Naive thymus-derived CD8-positive, alpha-beta T cell (primary cell): ENCODE measurements at regions not wholly inside any gene's neighbourhood (a gene's known extent, or its start where the extent isn't known, plus 50 kb on each side); places are given as distances from the start of the nearest gene placed in this dataset.

Experiments used
- ATAC-seq, 2 donors: fragments of 150-1000 bp; cut with Tn5 transposase in 1 of 2; sonication (Bioruptor Pico), chemical (Tn5 transposase) in 1 of 2; 1 replicate in 1 of 2; 2 replicates in 1 of 2; pipeline ENCODE4 v1.10.0; 2021; ENCODE audit warnings: mild to moderate bottlenecking in 2 of 2, moderate library complexity in 2 of 2
- POLR2A ChIA-PET: fragments of 350-600 bp; sonication (Branson Sonifier 250); formaldehyde crosslinking; loops from one replicate; lab custom pipeline; 2021; ENCODE audit warnings: antibody characterized with exemption; lab: Charles Lee
- DNase-seq, 10 donors: peaks; one replicate each; pipeline versions ENCODE4 v3.0.0 to v3.0.0-alpha.2; 2020 to 2022
- H3K27ac Mint-ChIP-seq, 10 donors: one replicate each; pipeline ENCODE4 v1.8.0; 2020 to 2022; ENCODE audit warnings: mild to moderate bottlenecking in 10 of 10, mixed read lengths in 10 of 10, moderate library complexity in 4 of 10, inconsistent platforms in 1 of 10
- H3K27me3 Mint-ChIP-seq, 5 donors: one replicate each; pipeline ENCODE4 v1.8.0; 2021 to 2022; ENCODE audit warnings: mixed read lengths in 5 of 5
- H3K36me3 Mint-ChIP-seq, 3 donors: one replicate each; pipeline ENCODE4 v1.8.0; 2020 to 2022; ENCODE audit warnings: mixed read lengths in 3 of 3, mild to moderate bottlenecking in 2 of 3, inconsistent platforms in 1 of 3
- H3K4me1 Mint-ChIP-seq, 4 donors: one replicate each; pipeline ENCODE4 v1.8.0; 2021 to 2022; ENCODE audit warnings: mixed read lengths in 4 of 4
- H3K4me3 Mint-ChIP-seq, 10 donors: one replicate each; pipeline ENCODE4 v1.8.0; 2020 to 2022; ENCODE audit warnings: mild to moderate bottlenecking in 10 of 10, mixed read lengths in 10 of 10, moderate library complexity in 6 of 10, inconsistent platforms in 1 of 10
- H3K9me3 Mint-ChIP-seq, 9 donors: one replicate each; pipeline ENCODE4 v1.8.0; 2020 to 2022; ENCODE audit warnings: mixed read lengths in 9 of 9, mild to moderate bottlenecking in 3 of 9, inconsistent platforms in 1 of 9, moderate library complexity in 1 of 9

DNA sequence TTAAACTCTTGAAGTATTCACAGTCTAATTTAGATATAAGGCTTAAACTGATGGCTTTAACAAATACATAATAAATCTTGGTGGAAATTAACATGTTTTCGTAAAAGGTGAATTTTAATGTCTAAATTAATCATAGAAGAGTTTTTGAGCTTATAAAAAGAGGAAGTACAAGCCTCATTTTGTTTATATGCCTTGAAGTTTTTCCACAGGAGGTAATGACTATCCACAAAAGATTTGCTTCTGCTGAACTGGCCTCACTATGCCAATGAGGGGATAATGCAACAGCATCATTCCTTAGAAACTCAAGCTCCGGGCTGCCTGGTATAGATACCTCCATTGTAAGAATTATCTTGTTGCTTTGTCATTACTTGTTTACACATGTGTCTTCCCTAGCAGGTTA lies 175.6 kb downstream of the DUSP6 start:
- ATAC-seq: no peak

DNA sequence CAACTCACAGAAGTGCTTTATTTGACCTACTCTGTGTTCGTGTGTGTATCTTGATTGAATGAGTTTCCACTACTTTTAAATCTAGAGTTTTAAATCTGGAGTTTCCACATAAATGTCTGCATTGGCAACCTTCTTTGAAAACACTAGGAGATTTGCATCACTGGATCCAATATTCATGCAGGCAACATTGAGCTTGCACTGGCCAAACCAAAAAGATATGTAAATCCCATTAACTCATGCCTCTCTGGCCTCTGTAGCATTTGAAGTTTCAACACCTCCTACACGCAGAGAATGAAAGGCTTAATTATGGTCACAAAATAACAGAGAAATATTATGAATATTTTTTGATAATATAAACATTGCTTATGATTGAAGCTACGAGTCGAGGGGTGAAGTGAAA lies 178.6 kb downstream of the DUSP6 start:
- Mint-ChIP-seq H3K4me1 (peaks cover 0 to 2% (median 0%) of the 10 kb centered on the region in 4 donors), H3K27me3 (peaks cover 0 to 10% (median 0%) of the 10 kb centered on the region in 5 donors), H3K27ac (no peak overlapping the region), H3K4me3 (no peak overlapping the region), H3K36me3 (no peaks in the 10 kb centered on the region), H3K9me3 (peaks cover 0 to 2% (median 0%) of the 10 kb centered on the region in 9 donors)
- POLR2A ChIA-PET: no interaction called here
- ATAC-seq (no peak), DNase-seq (no peak)

More for the DNA sequence above, 175.6 kb downstream of the DUSP6 start:
- H3K9me3 Mint-ChIP-seq: no peaks in the 10 kb centered on the region
- peaks cover 0 to 19% (median 2%) of the 10 kb centered on the region in 4 donors for H3K4me1 Mint-ChIP-seq
- POLR2A ChIA-PET: no interaction called here
- H3K27ac Mint-ChIP-seq: no peak overlapping the region
- H3K27me3 Mint-ChIP-seq: peaks cover 0 to 10% (median 0%) of the 10 kb centered on the region in 5 donors
- no peaks in the 10 kb centered on the region for H3K36me3 Mint-ChIP-seq
- H3K4me3 Mint-ChIP-seq: no peak overlapping the region
- DNase-seq: no peak

DNA sequence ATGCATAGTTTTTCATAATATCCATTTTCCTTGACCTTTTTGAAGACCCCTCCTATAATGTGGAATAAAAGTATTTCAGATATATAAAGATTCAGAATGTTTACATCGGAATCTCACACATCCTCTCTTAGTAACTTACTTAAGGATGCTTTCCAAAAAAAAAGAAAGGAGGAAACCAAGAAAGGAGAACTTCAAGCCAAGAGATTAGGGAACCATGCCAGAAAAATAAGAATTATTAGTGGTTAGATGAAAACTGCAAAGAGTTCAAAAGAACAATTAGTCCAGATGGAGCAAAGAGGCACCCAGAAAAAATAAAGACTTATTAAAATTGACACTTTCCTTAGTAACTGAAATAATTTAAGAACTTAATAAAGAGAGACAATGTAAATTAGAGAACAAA lies 179.2 kb downstream of the DUSP6 start:
- ATAC-seq (no peak), DNase-seq (no peak)
- POLR2A ChIA-PET: no interaction called here
- Mint-ChIP-seq H3K4me3 (no peak overlapping the region), H3K36me3 (no peaks in the 10 kb centered on the region), H3K27ac (no peak overlapping the region), H3K9me3 (peaks cover 0 to 2% (median 0%) of the 10 kb centered on the region in 9 donors), H3K4me1 (peaks cover 0 to 4% (median 0%) of the 10 kb centered on the region in 4 donors), H3K27me3 (peaks cover 0 to 7% (median 0%) of the 10 kb centered on the region in 5 donors)

DNA sequence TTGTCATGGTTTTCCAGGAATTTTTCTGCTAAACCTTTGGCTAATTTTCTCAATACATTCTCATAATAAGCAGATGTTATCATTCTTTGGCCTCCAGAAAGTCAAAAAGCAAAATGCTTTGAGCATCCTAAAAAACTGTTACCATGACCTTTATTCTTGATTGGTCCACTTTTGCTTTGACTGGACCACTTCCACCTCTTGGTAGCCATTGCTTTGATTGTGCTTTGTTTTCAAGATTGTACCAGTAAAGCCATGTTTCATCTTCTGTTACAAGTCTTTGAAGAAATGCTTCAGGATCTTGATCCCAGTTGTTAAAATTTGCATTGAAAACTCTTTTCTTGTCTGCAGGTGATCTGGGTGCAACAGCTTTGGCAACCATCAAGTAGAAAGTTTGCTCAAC lies 180.1 kb downstream of the DUSP6 start:
- H3K27ac Mint-ChIP-seq: no peak overlapping the region
- H3K36me3 Mint-ChIP-seq: no peaks in the 10 kb centered on the region
- H3K9me3 Mint-ChIP-seq: peaks cover 0 to 2% (median 0%) of the 10 kb centered on the region in 9 donors
- POLR2A ChIA-PET: no interaction called here
- no peak for ATAC-seq
- H3K4me3 Mint-ChIP-seq: no peak overlapping the region
- no peaks in the 10 kb centered on the region for H3K27me3 Mint-ChIP-seq
- H3K4me1 Mint-ChIP-seq: peaks cover 0 to 10% (median 0%) of the 10 kb centered on the region in 4 donors
- no peak for DNase-seq

DNA sequence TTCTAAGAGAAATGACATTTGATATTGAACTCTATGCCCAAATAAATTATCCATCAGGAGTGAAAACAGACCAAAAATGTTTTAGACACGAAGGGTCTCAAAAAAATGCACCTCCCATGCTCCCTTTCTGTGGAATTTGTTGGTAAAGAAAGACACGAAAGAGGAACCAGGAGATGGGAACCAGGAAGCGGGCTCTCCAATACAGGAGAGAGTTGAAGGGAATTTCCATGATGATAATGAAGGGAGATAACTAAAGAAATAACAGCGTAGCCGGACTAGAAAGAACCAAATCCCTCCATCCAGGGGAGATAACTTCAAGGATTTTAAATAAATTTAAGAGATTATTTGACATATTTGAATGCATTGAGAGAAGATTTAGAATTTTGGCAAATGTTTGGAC lies 183.0 kb downstream of the DUSP6 start:
- Mint-ChIP-seq H3K27me3 (no peaks in the 10 kb centered on the region), H3K4me3 (no peak overlapping the region)

DNA sequence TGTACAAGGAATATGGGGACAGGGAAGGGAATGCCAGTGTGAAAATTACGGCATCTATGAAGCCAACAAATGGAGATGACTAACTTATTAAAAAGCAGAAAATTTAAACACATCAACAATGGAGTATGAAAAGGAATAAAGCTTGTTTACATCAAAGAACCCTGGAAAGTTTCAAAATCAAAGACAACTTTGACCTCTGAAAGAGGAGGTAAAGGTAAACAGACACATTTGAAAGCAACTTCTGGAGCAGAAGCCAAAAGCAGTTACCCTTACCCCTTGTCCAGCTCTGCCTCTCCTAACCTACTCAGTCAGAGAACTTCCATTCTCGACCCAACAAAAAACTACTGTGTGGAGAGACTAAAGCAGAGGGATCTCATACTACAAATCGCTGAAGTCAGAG lies 184.3 kb downstream of the DUSP6 start:
- H3K27me3 Mint-ChIP-seq: no peaks in the 10 kb centered on the region
- H3K4me3 Mint-ChIP-seq: no peak overlapping the region
- peaks cover 0 to 25% (median 3%) of the 10 kb centered on the region in 4 donors for H3K4me1 Mint-ChIP-seq
- H3K36me3 Mint-ChIP-seq: no peaks in the 10 kb centered on the region
- H3K27ac Mint-ChIP-seq: no peak overlapping the region
- H3K9me3 Mint-ChIP-seq: peaks cover 0 to 2% (median 0%) of the 10 kb centered on the region in 9 donors
- no peak for DNase-seq
- ATAC-seq: no peak
- POLR2A ChIA-PET: no interaction called here

More for the DNA sequence above, 183.0 kb downstream of the DUSP6 start:
- Mint-ChIP-seq H3K9me3 (peaks cover 0 to 2% (median 0%) of the 10 kb centered on the region in 9 donors), H3K27ac (no peak overlapping the region), H3K36me3 (no peaks in the 10 kb centered on the region), H3K4me1 (peaks cover 0 to 27% (median 3%) of the 10 kb centered on the region in 4 donors)
- POLR2A ChIA-PET: no interaction called here
- no peak for ATAC-seq
- DNase-seq: no peak

DNA sequence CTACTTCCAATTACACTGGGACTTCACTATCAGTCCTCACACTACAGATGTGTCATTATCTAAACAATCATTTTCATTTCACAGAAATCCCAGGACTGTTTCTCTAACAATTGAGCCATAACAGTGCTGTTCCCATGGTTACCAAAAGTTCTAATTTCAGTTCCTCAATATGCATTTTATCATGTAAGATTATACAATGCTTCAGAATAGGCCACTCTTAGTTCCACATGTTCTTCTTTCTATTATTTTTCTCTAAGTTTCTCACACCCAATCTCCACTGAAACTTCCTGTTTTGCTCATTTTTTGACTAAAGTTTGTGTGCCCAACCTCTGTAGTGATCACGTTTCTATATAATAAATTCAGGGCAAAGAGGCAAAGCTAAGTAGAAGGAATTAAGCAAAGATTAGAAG lies 185.8 kb downstream of the DUSP6 start:
- ATAC-seq (peak in 1 of 2 donors; percentile 33), DNase-seq (no peak)
- Mint-ChIP-seq H3K4me3 (peak overlapping the region in 1 of 10 donors; percentile 24), H3K36me3 (no peaks in the 10 kb centered on the region), H3K27me3 (no peaks in the 10 kb centered on the region), H3K9me3 (peaks cover 0 to 2% (median 0%) of the 10 kb centered on the region in 9 donors), H3K27ac (peak overlapping the region in 2 of 10 donors; percentile 67 to 77), H3K4me1 (peaks cover 0 to 25% (median 3%) of the 10 kb centered on the region in 4 donors)
- POLR2A ChIA-PET: no interaction called here

DNA sequence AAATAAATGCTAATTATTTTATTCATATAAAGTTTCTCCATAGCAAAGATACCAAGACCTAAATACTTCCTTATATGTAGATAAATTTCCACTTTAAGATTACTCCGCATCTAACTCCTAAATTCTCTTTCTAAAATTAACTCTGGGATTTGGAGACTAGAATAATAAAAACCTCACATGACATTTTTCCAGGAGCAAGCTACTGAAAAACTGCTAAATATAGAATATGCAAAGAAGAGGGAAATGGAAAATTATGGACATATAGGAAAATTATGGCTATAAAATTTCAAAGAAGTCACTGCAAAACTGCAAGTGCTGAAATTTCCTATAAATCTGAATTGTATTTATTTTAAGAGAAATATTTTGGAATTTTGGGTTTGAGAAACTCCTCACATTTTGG lies 186.2 kb downstream of the DUSP6 start:
- H3K36me3 Mint-ChIP-seq: no peaks in the 10 kb centered on the region
- ATAC-seq (no peak), DNase-seq (no peak)
- H3K4me1 Mint-ChIP-seq: peaks cover 0 to 25% (median 3%) of the 10 kb centered on the region in 4 donors
- no peaks in the 10 kb centered on the region for H3K27me3 Mint-ChIP-seq
- H3K27ac Mint-ChIP-seq: peak overlapping the region in 2 of 10 donors; percentile 67 to 77
- POLR2A ChIA-PET: no interaction called here
- H3K4me3 Mint-ChIP-seq: peak overlapping the region in 1 of 10 donors; percentile 24
- H3K9me3 Mint-ChIP-seq: peaks cover 0 to 2% (median 0%) of the 10 kb centered on the region in 9 donors

DNA sequence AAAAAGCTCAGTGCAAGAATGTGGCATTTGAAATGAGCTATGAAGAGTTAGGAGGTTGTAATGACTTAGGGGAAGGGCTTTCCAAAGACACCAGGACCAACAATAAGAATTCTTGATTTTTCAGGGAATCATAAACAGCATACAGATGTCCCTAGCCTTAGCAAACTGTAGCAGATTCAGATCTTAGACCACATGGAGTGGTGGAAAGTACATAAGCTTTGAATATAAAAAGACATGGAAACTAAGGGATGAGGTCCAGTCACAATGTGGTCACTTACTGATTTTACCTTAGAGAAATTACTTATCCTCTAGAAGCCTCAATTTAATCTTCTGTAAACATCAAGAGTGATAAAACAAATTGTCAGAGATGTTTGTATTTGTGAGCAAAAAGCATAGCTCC lies 186.6 kb downstream of the DUSP6 start:
- Mint-ChIP-seq H3K27ac (peak overlapping the region in 1 of 10 donors; percentile 77), H3K27me3 (no peaks in the 10 kb centered on the region), H3K36me3 (no peaks in the 10 kb centered on the region), H3K4me3 (no peak overlapping the region), H3K9me3 (peaks cover 0 to 2% (median 0%) of the 10 kb centered on the region in 9 donors), H3K4me1 (peaks cover 0 to 25% (median 3%) of the 10 kb centered on the region in 4 donors)
- ATAC-seq (no peak), DNase-seq (no peak)
- POLR2A ChIA-PET: no interaction called here

DNA sequence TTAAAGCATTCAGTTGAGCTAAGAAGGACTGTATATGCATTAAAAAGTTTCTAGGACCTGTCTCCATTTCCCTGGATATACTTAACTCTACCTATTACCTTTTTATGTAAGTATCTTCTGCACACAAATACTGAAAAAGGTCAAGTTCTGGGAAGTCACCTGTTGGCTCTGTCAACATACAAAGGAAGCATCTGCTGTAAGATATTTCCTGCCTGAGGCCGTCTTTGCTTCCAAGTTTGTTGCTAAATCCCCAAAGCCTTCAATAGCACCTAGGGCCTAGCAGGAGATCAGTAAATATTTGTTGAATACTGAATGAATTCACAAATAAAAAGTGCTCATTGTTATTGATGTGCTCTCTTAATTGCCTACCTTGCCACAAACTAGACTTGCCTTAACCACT lies 188.4 kb downstream of the DUSP6 start:
- no peak for ATAC-seq
- Mint-ChIP-seq H3K27ac (no peak overlapping the region), H3K4me1 (peaks cover 0 to 25% (median 3%) of the 10 kb centered on the region in 4 donors), H3K9me3 (peaks cover 0 to 2% (median 0%) of the 10 kb centered on the region in 9 donors), H3K4me3 (no peak overlapping the region), H3K36me3 (no peaks in the 10 kb centered on the region), H3K27me3 (no peaks in the 10 kb centered on the region)
- POLR2A ChIA-PET: no interaction called here
- no peak for DNase-seq

DNA sequence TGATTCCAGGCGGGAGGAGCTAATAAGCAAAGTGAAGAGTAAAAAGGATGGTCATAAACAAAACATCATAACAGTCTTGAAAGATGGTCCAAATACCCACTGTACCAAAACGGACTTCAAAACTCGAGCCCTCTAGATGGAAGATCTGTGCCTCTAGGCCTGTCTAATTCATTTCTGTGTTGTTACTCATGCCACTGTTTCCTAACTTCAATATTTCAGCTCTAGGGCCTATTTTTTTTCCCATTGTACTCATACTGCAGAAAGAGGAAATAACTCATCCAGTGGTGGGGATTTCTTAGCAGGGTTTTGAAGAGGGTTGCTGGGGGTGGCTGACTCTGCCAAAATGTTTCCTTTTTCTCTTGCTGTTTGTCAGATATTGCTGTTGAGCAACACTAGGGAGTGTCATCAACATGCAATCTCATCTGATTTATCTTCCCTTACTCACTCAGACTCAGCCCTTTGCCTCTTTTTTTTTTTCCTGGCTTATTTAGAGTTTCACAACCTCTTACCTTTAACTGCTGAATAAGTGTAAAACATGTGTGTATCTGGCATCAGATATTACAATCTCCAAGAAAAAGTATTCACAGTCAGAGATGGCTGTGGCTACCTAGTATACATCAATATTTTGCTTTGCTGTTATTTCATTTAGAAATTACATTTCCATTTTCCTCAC lies 189.6 kb downstream of the DUSP6 start:
- peaks cover 0 to 19% (median 3%) of the 10 kb centered on the region in 4 donors for H3K4me1 Mint-ChIP-seq
- no peaks in the 10 kb centered on the region for H3K27me3 Mint-ChIP-seq
- POLR2A ChIA-PET: no interaction called here
- H3K36me3 Mint-ChIP-seq: no peaks in the 10 kb centered on the region
- peak in 1 of 10 donors; percentile 4 for DNase-seq
- ATAC-seq: peak in 1 of 2 donors; percentile 30
- H3K27ac Mint-ChIP-seq: no peak overlapping the region
- H3K4me3 Mint-ChIP-seq: no peak overlapping the region
- no peaks in the 10 kb centered on the region for H3K9me3 Mint-ChIP-seq

DNA sequence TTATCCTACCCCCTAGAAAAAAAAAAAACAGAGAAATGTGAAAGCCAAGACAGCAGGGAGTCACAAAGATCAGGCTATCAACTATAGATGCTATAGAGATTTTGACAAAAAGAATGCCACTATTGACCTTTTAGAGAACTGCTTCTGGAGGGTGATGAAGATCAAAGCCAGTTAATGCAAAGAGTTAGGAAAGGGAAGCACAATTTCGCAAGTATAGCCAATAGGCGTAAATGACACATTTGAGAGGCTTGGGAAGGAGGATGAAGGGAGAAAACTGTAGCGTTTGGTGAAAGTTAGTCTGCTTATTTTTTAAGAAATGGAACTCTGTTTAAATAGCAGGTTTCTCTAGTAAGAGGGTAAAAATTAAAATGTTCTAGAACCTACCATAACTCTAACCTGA lies 190.7 kb downstream of the DUSP6 start:
- POLR2A ChIA-PET: no interaction called here

DNA sequence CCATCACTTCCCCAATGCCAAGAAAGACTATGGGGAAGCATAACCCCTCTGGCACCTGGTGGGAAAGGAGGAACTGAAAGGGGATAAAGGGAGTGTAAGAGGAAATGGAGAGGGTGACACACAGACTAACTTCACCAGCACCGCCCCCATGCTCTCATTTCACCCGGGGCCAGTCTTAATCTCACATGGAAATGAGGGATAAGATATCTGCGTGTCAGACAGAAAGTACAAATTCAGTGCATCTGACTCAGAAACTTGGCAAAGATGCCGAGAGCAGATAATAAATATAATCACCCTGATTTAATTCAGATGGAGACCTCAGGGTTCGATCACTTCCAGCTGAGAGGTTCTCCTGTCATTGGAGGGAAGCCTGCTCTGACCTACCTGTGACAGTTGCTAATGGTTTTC lies 191.6 kb downstream of the DUSP6 start:
- H3K4me3 Mint-ChIP-seq: no peak overlapping the region
- H3K27me3 Mint-ChIP-seq: peaks cover 0 to 4% (median 0%) of the 10 kb centered on the region in 5 donors
- H3K4me1 Mint-ChIP-seq: peaks cover 0 to 24% (median 0%) of the 10 kb centered on the region in 4 donors
- POLR2A ChIA-PET: no interaction called here
- H3K9me3 Mint-ChIP-seq: no peaks in the 10 kb centered on the region
- no peak overlapping the region for H3K27ac Mint-ChIP-seq
- no peaks in the 10 kb centered on the region for H3K36me3 Mint-ChIP-seq
- DNase-seq (no peak), ATAC-seq (no peak)

More for the DNA sequence above, 190.7 kb downstream of the DUSP6 start:
- Mint-ChIP-seq H3K27ac (no peak overlapping the region), H3K27me3 (peaks cover 0 to 4% (median 0%) of the 10 kb centered on the region in 5 donors), H3K4me3 (no peak overlapping the region), H3K9me3 (no peaks in the 10 kb centered on the region), H3K4me1 (peaks cover 0 to 24% (median 1%) of the 10 kb centered on the region in 4 donors), H3K36me3 (no peaks in the 10 kb centered on the region)
- ATAC-seq (no peak), DNase-seq (no peak)
